NOMO-1 treated with DMSO at 0.1 percent for 48 hours (cell line): ENCODE measurements at regions not wholly inside any gene's neighbourhood (a gene's known extent, or its start where the extent isn't known, plus 50 kb on each side); places are given as distances from the start of the nearest gene placed in this dataset.
A peak's percentile ranks its signal among the peaks of the same experiment; 100 is the strongest.
"Not testable (repeated sequence)": the region's sequence is repeated elsewhere in the genome, so short reads cannot be mapped to it uniquely, and the experiment has no call there.

ENCODE experiments used
- DNase-seq: peaks from one replicate; lab custom pipeline; 2025; ENCODE audit not compliant: unreplicated experiment; lab: John Stamatoyannopoulos, UW

DNA sequence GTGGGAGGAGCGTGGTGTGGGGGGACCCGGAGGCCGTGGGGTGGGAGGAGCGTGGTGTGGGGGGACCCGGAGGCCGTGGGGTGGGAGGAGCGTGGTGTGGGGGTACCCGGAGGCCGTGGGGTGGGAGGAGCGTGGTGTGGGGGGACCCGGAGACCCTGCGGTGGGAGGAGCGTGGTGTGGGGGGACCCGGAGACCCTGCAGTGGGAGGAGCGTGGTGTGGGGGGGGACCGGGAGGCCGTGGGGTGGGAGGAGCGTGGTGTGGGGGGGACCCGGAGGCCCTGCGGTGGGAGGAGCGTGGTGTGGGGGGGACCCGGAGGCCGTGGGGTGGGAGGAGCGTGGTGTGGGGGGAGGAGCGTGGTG lies 203.5 kb downstream of the DLL1 start:
- not testable (repeated sequence) for DNase-seq

DNA sequence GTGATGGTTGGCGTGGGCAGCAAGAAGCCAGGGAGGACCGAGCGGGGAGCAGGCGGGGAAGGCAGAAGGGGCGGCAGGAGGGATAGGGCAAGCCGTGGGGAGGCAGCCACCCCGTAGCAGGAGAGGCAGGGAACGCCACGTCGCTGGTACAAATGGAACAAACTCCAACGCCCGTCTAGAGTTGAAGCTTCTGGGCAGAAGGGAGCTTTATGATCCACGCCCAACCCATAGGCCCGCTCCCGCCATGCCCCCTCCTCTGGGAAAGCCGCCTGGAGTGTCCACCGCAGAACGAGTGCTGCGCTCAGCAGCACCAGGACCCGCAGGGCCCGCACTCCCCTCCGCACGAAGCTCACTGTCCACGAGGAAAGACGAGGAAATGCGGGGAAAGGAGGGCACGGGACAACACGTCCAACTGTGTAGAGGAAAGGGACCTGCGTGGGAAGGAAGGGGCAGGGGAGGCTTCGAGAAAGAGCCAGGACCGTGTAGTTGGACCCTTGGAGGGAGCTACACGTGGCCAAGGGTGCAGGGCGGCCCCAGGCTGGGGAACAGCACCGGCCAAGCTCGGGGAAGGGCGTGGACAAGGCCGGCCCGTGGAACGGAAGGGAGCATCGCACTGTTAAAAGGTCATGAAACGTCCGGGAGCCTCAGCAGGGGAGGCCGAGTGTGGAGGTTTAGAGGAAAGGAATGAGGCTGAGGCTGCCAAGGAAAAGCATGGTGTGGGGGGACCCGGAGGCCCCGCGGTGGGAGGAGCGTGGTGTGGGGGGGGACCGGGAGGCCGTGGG lies 204.0 kb downstream of the DLL1 start:
- DNase-seq, result no peak

DNA sequence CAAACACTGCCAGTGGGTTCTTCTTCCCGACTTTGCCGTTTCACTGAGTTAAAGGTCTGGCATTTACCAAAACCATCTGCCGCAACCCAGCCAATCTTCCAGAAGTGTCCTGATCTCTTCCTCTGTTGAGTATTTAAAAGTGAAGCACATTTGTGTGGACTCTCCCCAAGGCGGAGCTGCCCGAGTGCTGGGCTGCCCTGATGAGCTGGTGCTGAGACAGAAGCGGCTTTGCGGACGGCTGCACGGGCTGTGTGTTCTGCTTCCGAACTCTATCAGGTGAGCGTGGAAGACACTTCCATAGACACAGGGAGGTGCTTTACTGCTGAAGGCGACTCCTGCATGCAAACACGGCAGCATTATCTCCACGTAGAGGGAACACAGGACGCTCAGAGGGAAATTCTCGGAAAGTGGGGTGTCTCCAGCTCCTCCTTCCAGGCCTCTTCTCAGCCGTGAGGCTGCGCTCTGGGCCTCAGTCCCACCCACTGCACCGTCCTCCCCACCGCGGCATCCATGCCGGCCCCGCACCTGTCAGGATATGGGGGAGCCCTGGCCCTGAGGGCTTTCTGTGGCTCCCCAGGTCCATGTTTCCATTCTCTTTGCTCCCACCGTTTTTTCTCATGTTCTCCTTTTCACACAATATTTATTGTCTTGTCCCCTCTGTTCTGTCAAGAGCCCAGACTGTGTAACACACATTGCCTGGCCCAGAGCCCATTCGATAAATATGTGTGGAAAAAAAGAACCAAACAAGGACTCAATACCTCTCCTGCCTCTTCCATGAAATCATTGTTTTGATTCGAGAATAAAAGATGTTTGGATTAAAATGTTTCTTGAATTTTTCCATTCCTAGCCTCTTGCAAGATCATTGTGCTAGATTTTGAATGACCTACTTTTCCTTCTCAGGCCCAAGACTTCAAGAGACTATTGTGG lies 205.1 kb downstream of the DLL1 start:
- no peak for DNase-seq

GRCh38 chr6:170084166-170084730 lies 206.6 kb downstream of the DLL1 start:
- DNase-seq, result no peak

- no peak for DNase-seq
Observed at GRCh38 chr6:170083236-170084051, 207.4 kb downstream of the DLL1 start.

DNA sequence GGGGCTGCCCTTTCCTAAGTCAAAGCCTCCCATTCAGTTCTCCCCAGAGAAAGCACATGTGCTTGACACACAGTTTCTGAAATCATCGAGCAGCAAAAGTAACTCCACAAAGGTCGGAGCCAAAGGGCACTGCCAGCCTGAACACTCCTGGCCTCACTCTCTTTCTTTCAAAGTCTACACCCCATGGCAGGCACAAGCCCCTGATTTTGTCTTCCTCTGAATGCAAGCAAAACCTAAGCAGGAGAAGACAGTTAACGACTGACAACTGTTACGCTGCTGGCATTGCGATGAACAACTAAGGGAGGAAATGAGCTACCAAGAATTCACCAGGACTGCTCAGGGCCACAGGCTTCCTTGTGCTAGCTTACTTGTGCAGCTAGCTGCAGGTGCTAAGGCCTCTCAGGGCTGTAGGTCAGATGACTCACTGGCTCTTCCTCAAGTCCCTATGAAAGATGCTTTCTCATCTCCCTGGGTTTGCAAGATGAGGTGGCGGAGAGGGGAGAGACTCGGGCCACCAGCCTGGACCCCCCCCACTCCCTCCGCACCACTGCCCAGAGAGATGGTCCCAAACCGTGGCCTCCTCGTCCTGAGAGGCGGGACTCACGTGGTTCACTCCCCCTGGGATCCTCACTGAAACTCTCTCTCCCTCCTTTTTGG lies 208.2 kb downstream of the DLL1 start:
- peak; percentile 26 for DNase-seq

GRCh38 chr6:170082067-170082466 lies 208.8 kb downstream of the DLL1 start:
- DNase-seq, result no peak

DNA sequence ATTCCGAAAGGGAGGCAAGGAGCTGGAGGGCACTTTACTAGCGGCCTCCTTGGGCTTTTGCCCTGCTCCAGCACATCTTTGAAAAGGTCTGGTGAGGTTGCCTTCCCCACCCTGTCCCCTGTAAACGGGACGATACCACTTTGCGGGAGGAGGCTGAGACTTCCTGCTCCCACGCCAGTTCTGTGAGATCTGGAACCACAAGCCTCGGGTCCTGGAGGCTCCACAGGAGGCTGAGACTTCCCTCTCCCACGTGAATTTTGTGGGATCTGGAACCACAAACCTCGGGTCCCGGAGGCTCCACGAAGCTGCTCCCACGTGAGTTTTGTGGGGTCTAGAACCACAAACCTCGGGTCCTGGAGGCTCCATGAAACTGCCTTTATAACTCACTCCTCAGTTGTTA lies 209.3 kb downstream of the DLL1 start:
- no peak for DNase-seq

- DNase-seq, result no peak
Observed at GRCh38 chr6:170080828-170081371, 210.0 kb downstream of the DLL1 start.

- DNase-seq, result no peak
Observed at GRCh38 chr6:170080169-170080827, 210.6 kb downstream of the DLL1 start.

DNA sequence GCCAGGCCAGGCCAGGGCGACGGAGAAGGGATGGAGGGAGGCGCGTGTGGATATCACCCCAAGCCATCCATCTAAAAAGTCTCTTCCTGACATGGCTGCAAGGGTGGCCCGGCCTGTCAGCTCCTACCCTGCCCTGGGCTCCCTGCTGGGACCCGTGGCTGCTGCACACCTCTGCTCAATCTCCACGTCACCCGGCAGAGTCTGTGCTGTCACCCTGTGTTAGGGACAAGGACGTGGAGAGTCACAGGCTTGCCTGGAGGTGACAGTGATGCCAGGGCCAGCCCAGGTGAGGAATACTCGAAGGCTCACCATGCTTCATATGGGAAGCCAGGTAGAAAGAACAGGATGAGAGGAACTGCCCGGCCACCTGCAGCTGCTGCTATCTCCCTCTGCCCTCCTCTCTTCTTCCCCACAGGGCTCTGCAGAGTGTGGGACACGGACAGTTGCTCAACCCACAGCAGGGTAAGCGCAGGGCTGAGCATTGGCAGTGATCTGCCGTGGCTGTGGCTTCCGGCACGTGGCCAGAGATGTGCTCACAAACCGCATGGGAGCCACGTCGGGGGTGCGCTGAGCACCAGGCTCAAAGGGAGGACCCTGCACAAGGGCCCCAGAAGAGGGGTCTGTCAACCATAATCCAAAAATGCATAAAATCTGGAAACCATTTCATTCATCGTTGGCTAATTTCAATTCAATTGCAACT lies 214.3 kb downstream of the DLL1 start:
- DNase-seq, result no peak

- DNase-seq, result no peak
Observed at GRCh38 chr6:170075659-170076223, 215.1 kb downstream of the DLL1 start.

GRCh38 chr6:170074907-170075306 lies 216.0 kb downstream of the DLL1 start:
- no peak for DNase-seq

GRCh38 chr6:170074435-170074834 lies 216.4 kb downstream of the DLL1 start:
- DNase-seq, result no peak

- no peak for DNase-seq
Observed at GRCh38 chr6:170073846-170074245, 217.0 kb downstream of the DLL1 start.

GRCh38 chr6:170072246-170072645 lies 218.6 kb downstream of the DLL1 start:
- no peak for DNase-seq

DNA sequence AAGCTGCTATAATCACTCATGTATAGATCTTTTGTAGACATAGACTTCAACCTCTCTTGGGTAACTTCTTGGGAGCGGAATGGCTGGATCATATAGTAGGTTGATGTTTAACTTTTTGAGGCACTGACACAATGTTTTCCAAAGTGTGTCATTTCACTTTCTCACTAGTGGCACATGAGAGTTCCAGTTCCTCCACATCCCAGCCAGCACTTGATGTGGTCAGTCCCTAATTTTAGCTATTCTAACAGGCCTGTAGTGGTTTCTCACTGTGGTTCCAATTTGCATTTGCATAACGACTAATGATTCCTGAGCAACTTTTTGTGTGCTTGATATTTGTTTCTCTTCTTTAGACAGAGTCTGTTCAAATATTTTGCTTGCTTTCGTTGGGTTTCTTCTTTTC lies 221.3 kb downstream of the DLL1 start:
- DNase-seq, result no peak

DNA sequence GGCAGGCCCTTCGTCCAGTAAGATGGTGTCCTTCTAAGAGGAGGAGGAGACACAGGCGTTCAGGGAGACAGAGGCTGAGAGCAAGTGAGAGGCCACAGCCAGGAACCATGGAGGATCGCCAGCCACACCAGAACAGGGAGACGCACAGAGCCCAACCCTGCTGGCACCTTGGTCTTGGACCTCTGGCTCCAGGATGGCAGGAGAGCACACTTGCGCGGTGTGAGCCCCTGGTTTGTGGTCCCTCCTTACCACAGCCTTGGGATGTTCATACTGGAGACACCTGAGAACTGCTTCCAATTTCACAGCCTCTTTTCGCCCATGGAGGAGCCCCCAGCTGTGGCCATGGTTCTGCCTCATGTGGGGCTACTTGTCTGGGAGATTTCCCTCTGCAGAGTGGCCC lies 222.4 kb downstream of the DLL1 start:
- no peak for DNase-seq

DNA sequence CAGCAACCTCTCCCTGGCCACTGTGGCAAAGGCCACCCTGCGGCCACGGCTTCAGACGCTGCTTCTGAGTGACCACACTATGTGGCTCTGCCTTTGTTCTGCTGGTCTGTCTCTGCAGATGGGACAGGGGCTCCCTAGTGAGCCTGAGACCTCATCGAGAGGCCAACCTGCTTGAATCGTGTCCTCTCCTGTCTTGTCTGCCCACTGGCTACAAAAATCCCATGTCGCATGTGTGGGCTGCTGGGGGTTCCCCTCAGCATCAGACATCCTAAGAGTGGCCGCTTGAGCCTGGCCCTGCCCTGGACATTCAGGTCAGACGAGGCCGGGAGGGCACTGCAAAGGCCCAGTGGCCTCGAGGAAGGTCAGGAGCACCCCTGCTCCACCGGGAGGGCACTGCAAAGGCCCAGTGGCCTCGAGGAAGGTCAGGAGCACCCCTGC lies 222.9 kb downstream of the DLL1 start:
- no peak for DNase-seq
